Endothelial cell of umbilical vein (primary cell): ENCODE measurements at regions not wholly inside any gene's neighbourhood (a gene's known extent, or its start where the extent isn't known, plus 50 kb on each side); places are given as distances from the start of the nearest gene placed in this dataset.

Source experiments
- BruUV-seq: library from RNA; stranded (reverse); fragments of 400-500 nt; replicated peaks from 2 replicates; lab custom pipeline; 2021; lab: Mats Ljungman, UMichigan
- CTCF ChIA-PET: fragments of 300-600, 350-600 bp; sonication (Branson Sonifier 250); formaldehyde crosslinking; loops from one replicate; lab custom pipeline; 2021; ENCODE audit warnings: antibody characterized with exemption, inconsistent platforms; lab: Charles Lee
- POLR2A ChIA-PET: fragments of 300-600, 350-600 bp; sonication (Branson Sonifier 250); formaldehyde crosslinking; loops from one replicate; lab custom pipeline; 2021; ENCODE audit warnings: antibody characterized with exemption, inconsistent platforms; lab: Charles Lee
- DNase-seq: peaks from one replicate; pipeline ENCODE4 v3.0.0-alpha.2; 2011; ENCODE audit warnings: low read depth, low spot score
- FAIRE-seq: peaks from 2 replicates; lab custom pipeline; 2011; peaks lifted over from hg19 to GRCh38; lab: Jason Lieb, UNC
- H2AFZ ChIP-seq: 2 replicates; pipeline ENCODE4 v1.6.0; 2012; ENCODE audit warnings: low read depth, low read length, control low read depth, inconsistent platforms
- H3K27ac ChIP-seq: 2 replicates; pipeline ENCODE4 v1.5.1; 2011; ENCODE audit warnings: low read depth, mild to moderate bottlenecking, control low read depth, low read length, moderate library complexity; ENCODE audit not compliant: insufficient read depth
- H3K27me3 ChIP-seq, 2 experiments: 2 replicates each; pipeline versions ENCODE4 v1.6.0 to v1.6.1; 2011; ENCODE audit warnings: low read length in 2 of 2, mixed read lengths in 1 of 2; ENCODE audit not compliant: control insufficient read depth in 2 of 2, insufficient read depth in 2 of 2
- H3K36me3 ChIP-seq, 2 experiments: 2 replicates in 1 of 2; 3 replicates in 1 of 2; pipeline ENCODE4 v1.5.1; 2011; ENCODE audit warnings: low read length in 2 of 2, mild to moderate bottlenecking in 1 of 2, moderate library complexity in 1 of 2; ENCODE audit not compliant: control insufficient read depth in 2 of 2, insufficient read depth in 2 of 2; ENCODE audit errors: extremely low read depth in 1 of 2
- H3K4me1 ChIP-seq: 3 replicates; pipeline ENCODE4 v1.5.1; 2011; ENCODE audit warnings: mild to moderate bottlenecking, low read length; ENCODE audit not compliant: control insufficient read depth, insufficient read depth; ENCODE audit errors: extremely low read depth
- H3K4me2 ChIP-seq: 2 replicates; pipeline ENCODE4 v1.6.1; 2011; ENCODE audit warnings: low read length, control low read depth, mixed read lengths; ENCODE audit not compliant: insufficient read depth
- H3K4me3 ChIP-seq, 3 experiments: fragments of 200-600 bp in 1 of 3; sonication (generic), shearing (Covaris generic) in 1 of 3; replicated peaks in 1 of 3; 2 replicates each; pipeline ENCODE4 v1.5.1; 2011 to 2016; ENCODE audit warnings: control low read depth in 3 of 3, low read length in 3 of 3, mild to moderate bottlenecking in 2 of 3, inconsistent platforms in 1 of 3, low read depth in 1 of 3, moderate library complexity in 1 of 3; ENCODE audit not compliant: insufficient read depth in 1 of 3
- H3K79me2 ChIP-seq: 2 replicates; pipeline ENCODE4 v1.6.0; 2012; ENCODE audit warnings: low read length, inconsistent platforms; ENCODE audit not compliant: control insufficient read depth, insufficient read depth
- H3K9ac ChIP-seq: replicated peaks from 2 replicates; pipeline ENCODE3; 2011; ENCODE audit warnings: low read length, control low read depth; ENCODE audit not compliant: insufficient read depth; ENCODE audit errors: extremely low read depth
- H3K9me1 ChIP-seq: replicated peaks from 3 replicates; pipeline ENCODE4 v1.6.0; 2011; ENCODE audit warnings: mild to moderate bottlenecking, low read length; ENCODE audit not compliant: control insufficient read depth, insufficient read depth; ENCODE audit errors: extremely low read depth
- H3K9me3 ChIP-seq: replicated peaks from 2 replicates; pipeline ENCODE4 v1.5.1; 2012; ENCODE audit warnings: low read length, inconsistent platforms; ENCODE audit not compliant: control insufficient read depth, insufficient read depth
- H4K20me1 ChIP-seq: replicated peaks from 2 replicates; pipeline ENCODE3; 2011; ENCODE audit warnings: mild to moderate bottlenecking, low read length; ENCODE audit not compliant: control insufficient read depth, insufficient read depth; ENCODE audit errors: extremely low read depth
- EZH2 ChIP-seq: IDR thresholded peaks from 2 replicates; pipeline ENCODE4 v1.6.1; 2012; ENCODE audit warnings: borderline replicate concordance, low read depth, mild to moderate bottlenecking, moderate library complexity, low read length, inconsistent platforms; ENCODE audit not compliant: severe bottlenecking
- FOS ChIP-seq: IDR thresholded peaks from 2 replicates; pipeline ENCODE4 v1.6.1; 2011; ENCODE audit warnings: mild to moderate bottlenecking, low read length, moderate library complexity, borderline replicate concordance; ENCODE audit not compliant: insufficient read depth
- GATA2 ChIP-seq: IDR thresholded peaks from 2 replicates; pipeline ENCODE4 v1.7.0; 2011; ENCODE audit warnings: low read depth, mild to moderate bottlenecking, moderate library complexity, mixed read lengths, low read length; ENCODE audit not compliant: insufficient read length, insufficient read depth
- JUN ChIP-seq: IDR thresholded peaks from 2 replicates; pipeline ENCODE4 v1.6.1; 2011; ENCODE audit warnings: borderline replicate concordance, low read depth; ENCODE audit not compliant: insufficient read length, insufficient read depth
- MYC ChIP-seq: IDR thresholded peaks from one replicate; pipeline ENCODE4 v1.6.1; 2011; ENCODE audit warnings: mild to moderate bottlenecking, low read depth, low read length
- POLR2A ChIP-seq: IDR thresholded peaks from 2 replicates; pipeline ENCODE4 v1.6.1; 2012; ENCODE audit warnings: low read depth, mild to moderate bottlenecking, control low read depth, low read length
- POLR2AphosphoS5 ChIP-seq: IDR thresholded peaks from 2 replicates; pipeline ENCODE4 v1.6.1; 2012; ENCODE audit warnings: low read depth, mild to moderate bottlenecking, control low read depth, low read length, moderate library complexity; ENCODE audit not compliant: insufficient read depth
- dilution Hi-C: fragments of 300-500 bp; cut with MboI; formaldehyde crosslinking; loops from one replicate; pipeline ENCODE4 v1.15.0; 2019; ENCODE audit warnings: low sequenced_read_pairs; ENCODE audit not compliant: extremely low pct_ligation_motif_present
- intact Hi-C: fragments of 100-400 bp; cut with micrococcal nuclease; formaldehyde crosslinking; loops from one replicate; pipeline ENCODE4 v1.10.0; 2022
- TF ChIP-seq, protein P1 (sequence below): IDR thresholded peaks from 2 replicates; pipeline ENCODE4 v1.6.1; 2011; ENCODE audit not compliant: insufficient read depth, insufficient read length
- TF ChIP-seq, protein P2 (sequence below), 2 donors: IDR thresholded peaks; 1 replicate in 1 of 2; 2 replicates in 1 of 2; pipeline ENCODE4 v1.5.1; 2011; ENCODE audit warnings: low read length in 2 of 2, mild to moderate bottlenecking in 2 of 2, moderate library complexity in 2 of 2, control low read depth in 1 of 2, inconsistent platforms in 1 of 2, low read depth in 1 of 2; ENCODE audit not compliant: insufficient read depth in 1 of 2; ENCODE audit errors: extremely low read depth in 1 of 2

DNA sequence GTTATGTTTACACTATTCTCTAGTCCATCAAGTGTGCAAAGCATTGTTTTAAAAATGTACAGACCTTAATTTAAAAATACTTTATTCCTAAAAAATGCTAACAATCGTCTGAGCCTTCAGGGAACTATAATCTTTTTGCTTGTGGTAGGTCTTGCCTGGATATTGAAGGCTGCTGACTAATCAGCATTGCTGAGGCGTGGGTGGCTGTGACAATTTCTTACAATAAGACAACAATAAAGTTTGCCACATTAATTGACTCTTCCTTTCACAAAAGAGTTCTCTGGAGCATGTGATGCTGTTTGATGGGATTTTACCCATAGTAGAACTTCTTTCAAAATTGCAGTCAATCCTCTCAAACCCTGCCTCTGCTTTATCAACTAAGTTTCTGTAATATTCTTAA, 384.0 kb upstream of the TGFBR2 start:
- no peak overlapping the region for H3K27ac ChIP-seq
- no peaks in the 10 kb centered on the region for H4K20me1 ChIP-seq
- H3K9ac ChIP-seq = no peak overlapping the region
- no peak overlapping the region for H2AFZ ChIP-seq
- H3K9me3 ChIP-seq = no peaks in the 10 kb centered on the region
- TF ChIP-seq FOS = no peak
- TF ChIP-seq MYC = no peak
- no peak for TF ChIP-seq POLR2A
- TF ChIP-seq GATA2 = no peak
- TF ChIP-seq, protein P1, sequence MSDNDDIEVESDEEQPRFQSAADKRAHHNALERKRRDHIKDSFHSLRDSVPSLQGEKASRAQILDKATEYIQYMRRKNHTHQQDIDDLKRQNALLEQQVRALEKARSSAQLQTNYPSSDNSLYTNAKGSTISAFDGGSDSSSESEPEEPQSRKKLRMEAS = no peak
- no peak for TF ChIP-seq POLR2AphosphoS5
- BruUV-seq = no TSS peak
- no peaks in the 10 kb centered on the region for H3K36me3 ChIP-seq
- H3K27me3 ChIP-seq = no peaks in the 10 kb centered on the region
- ChIA-PET CTCF (no interaction called here), POLR2A (no interaction called here)
- peak; percentile 55 for FAIRE-seq
- no peak overlapping the region for H3K4me3 ChIP-seq
- no peaks in the 10 kb centered on the region for H3K9me1 ChIP-seq
- H3K4me1 ChIP-seq = peaks cover 4% of the 10 kb centered on the region
- dilution Hi-C loops = no loop called here
- H3K4me2 ChIP-seq = no peak overlapping the region
- no peaks in the 10 kb centered on the region for H3K79me2 ChIP-seq
- intact Hi-C loops = no loop called here
- no peak for DNase-seq

DNA sequence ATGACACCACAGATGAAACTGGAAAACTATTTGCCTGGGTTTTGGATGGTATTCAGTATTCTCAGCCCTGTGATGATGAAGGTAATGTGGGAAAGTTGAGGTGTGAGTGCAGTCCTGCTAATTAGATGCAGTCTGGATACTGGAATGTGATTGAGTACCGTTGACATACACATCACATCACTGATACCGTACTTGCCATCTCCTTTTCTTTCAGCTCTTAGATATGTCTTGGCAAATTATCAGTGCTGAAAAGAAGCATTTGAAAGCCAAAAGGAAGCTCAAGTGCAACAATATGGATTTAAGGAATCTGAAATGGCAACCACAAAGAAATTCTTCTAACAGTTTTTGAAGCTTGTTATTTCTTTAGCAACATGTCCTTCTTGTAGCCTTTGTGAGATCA, 381.4 kb upstream of the TGFBR2 start:
- Histone ChIP-seq H3K4me2 (no peak overlapping the region), H3K9ac (no peak overlapping the region), H3K4me1 (peaks cover 20% of the 10 kb centered on the region), H4K20me1 (no peaks in the 10 kb centered on the region), H3K36me3 (no peaks in the 10 kb centered on the region), H3K4me3 (no peak overlapping the region), H3K9me3 (no peaks in the 10 kb centered on the region), H3K27me3 (no peaks in the 10 kb centered on the region), H2AFZ (no peak overlapping the region), H3K79me2 (no peaks in the 10 kb centered on the region), H3K27ac (no peak overlapping the region), H3K9me1 (no peaks in the 10 kb centered on the region)
- POLR2A ChIA-PET = no interaction called here
- CTCF ChIA-PET = interaction anchor here (1.3 kb wide), 2 partner anchors 26 to 61 kb away, joined by 4 to 7 read pairs; no protein-coding TSS in a partner anchor
- dilution Hi-C loops (no loop called here), intact Hi-C loops (loop anchor here (5.0 kb wide), 1 partner anchor 477 kb away; no protein-coding TSS in a partner anchor)
- TF ChIP-seq, protein P1 = no peak
- TF ChIP-seq JUN (no peak), FOS (no peak), GATA2 (no peak), POLR2AphosphoS5 (no peak), MYC (no peak), POLR2A (no peak), EZH2 (no peak)
- TF ChIP-seq, protein P2, sequence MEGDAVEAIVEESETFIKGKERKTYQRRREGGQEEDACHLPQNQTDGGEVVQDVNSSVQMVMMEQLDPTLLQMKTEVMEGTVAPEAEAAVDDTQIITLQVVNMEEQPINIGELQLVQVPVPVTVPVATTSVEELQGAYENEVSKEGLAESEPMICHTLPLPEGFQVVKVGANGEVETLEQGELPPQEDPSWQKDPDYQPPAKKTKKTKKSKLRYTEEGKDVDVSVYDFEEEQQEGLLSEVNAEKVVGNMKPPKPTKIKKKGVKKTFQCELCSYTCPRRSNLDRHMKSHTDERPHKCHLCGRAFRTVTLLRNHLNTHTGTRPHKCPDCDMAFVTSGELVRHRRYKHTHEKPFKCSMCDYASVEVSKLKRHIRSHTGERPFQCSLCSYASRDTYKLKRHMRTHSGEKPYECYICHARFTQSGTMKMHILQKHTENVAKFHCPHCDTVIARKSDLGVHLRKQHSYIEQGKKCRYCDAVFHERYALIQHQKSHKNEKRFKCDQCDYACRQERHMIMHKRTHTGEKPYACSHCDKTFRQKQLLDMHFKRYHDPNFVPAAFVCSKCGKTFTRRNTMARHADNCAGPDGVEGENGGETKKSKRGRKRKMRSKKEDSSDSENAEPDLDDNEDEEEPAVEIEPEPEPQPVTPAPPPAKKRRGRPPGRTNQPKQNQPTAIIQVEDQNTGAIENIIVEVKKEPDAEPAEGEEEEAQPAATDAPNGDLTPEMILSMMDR (IDR thresholded peaks at IDR 0.05; ENCODE audit: extremely low read depth in 1 of 2, insufficient read depth in 1 of 2, low read depth in 1 of 2, low read length in 2 of 2) = no peak
- FAIRE-seq = no peak
- no peak for DNase-seq
- BruUV-seq = no TSS peak
